Fibroblast of pulmonary artery (primary cell): ENCODE measurements at regions not wholly inside any gene's neighbourhood (a gene's known extent, or its start where the extent isn't known, plus 50 kb on each side); places are given as distances from the start of the nearest gene placed in this dataset.

Source experiments
- DNase-seq: peaks from one replicate; pipeline ENCODE4 v3.0.0-alpha.2; 2010; ENCODE audit warnings: low read depth
- H3K4me3 ChIP-seq: replicated peaks from 2 replicates; pipeline ENCODE4 v1.5.1; 2011; ENCODE audit warnings: low read depth, mild to moderate bottlenecking, control low read depth, low read length, moderate library complexity
- CTCF ChIP-seq: IDR thresholded peaks from 2 replicates; pipeline ENCODE4 v1.5.1; 2011; ENCODE audit warnings: mild to moderate bottlenecking, control low read depth, low read length, inconsistent platforms; ENCODE audit errors: missing control alignments

- H3K4me3 ChIP-seq = no peak overlapping the region
- TF ChIP-seq CTCF = no peak
- DNase-seq = no peak
Measured at GRCh38 chr2:104340162-104340561, 513.8 kb upstream of the POU3F3 start.

- TF ChIP-seq CTCF = no peak
Measured at GRCh38 chr2:104340879-104341828, 512.8 kb upstream of the POU3F3 start.

GRCh38 chr2:104344306-104344705 is 509.6 kb upstream of the POU3F3 start:
- H3K4me3 ChIP-seq = no peak overlapping the region
- no peak for TF ChIP-seq CTCF
- DNase-seq = no peak

More at GRCh38 chr2:104340879-104341828, 512.8 kb upstream of the POU3F3 start:
- DNase-seq = no peak
- H3K4me3 ChIP-seq = no peak overlapping the region

GRCh38 chr2:104344985-104345384 is 508.9 kb upstream of the POU3F3 start:
- TF ChIP-seq CTCF = no peak
- DNase-seq = no peak
- H3K4me3 ChIP-seq = no peak overlapping the region

GRCh38 chr2:104358122-104358521 is 495.8 kb upstream of the POU3F3 start:
- no peak for TF ChIP-seq CTCF

GRCh38 chr2:104361414-104361813 is 492.5 kb upstream of the POU3F3 start:
- H3K4me3 ChIP-seq = no peak overlapping the region
- no peak for DNase-seq
- TF ChIP-seq CTCF = no peak

More at GRCh38 chr2:104358122-104358521, 495.8 kb upstream of the POU3F3 start:
- H3K4me3 ChIP-seq = no peak overlapping the region
- no peak for DNase-seq
